Gastroesophageal sphincter (tissue), 3 donors: ENCODE measurements at regions not wholly inside any gene's neighbourhood (a gene's known extent, or its start where the extent isn't known, plus 50 kb on each side); places are given as distances from the start of the nearest gene placed in this dataset.

ENCODE experiments used
- CTCF ChIP-seq, 4 experiments: fragments of 200-600 bp in 2 of 4; fragments of 450-650 bp in 2 of 4; sonication (generic) in 1 of 4; IDR thresholded peaks; one replicate each; pipeline ENCODE4 v1.5.1; 2017 to 2019; ENCODE audit warnings: antibody characterized with exemption in 4 of 4, mild to moderate bottlenecking in 2 of 4, moderate library complexity in 2 of 4
- EP300 ChIP-seq: sonication (generic); formaldehyde crosslinking; IDR thresholded peaks from one replicate; pipeline ENCODE4 v1.6.1; 2017; ENCODE audit warnings: antibody characterized with exemption, mild to moderate bottlenecking
- POLR2A ChIP-seq, 2 donors: fragments of 450-650 bp; IDR thresholded peaks; one replicate each; pipeline ENCODE4 v1.6.1; 2017; ENCODE audit warnings: antibody characterized with exemption in 2 of 2, mild to moderate bottlenecking in 2 of 2, moderate library complexity in 1 of 2

- no peak for TF ChIP-seq POLR2A (IDR thresholded peaks at IDR 0.05)
- TF ChIP-seq CTCF (IDR thresholded peaks at IDR 0.05): no peak
- TF ChIP-seq EP300: no peak
Observed at GRCh38 chr3:178019645-178020044, 516.6 kb upstream of the KCNMB2 start.
